ENCODE measurements at regions not wholly inside any gene's neighbourhood (a gene's known extent, or its start where the extent isn't known, plus 50 kb on each side); places are given as distances from the start of the nearest gene placed in this dataset.

- no peak for DNase-seq
These were observed 87.2 kb upstream of the TOX3 start for GRCh38 chr16:52634104-52634503.

- no peak for DNase-seq
These were observed 86.3 kb upstream of the TOX3 start for GRCh38 chr16:52633230-52633629.

GRCh38 chr16:52631711-52632110 lies 84.8 kb upstream of the TOX3 start:
- DNase-seq = no peak

DNA sequence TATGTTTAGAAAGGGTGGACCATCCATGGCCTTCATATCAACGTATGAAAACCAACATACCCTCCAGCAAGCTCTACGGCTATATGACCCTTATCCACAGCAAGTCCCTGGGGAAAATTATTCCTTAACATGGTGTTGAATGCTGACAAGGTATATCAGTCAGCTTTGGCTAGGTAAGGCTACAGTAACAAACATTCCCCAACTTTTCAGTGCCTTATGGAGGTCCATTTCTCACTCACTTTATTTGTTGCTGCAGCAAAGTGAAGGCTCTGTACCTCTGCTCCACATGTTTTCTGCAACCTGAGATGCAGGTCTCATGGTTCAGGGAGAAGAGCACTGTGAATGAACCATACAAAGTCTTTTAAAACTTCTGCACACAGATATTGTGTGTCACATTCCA lies 83.8 kb upstream of the TOX3 start:
- DNase-seq = no peak

- no peak for DNase-seq
These were observed 82.4 kb upstream of the TOX3 start for GRCh38 chr16:52629296-52629695.

DNA sequence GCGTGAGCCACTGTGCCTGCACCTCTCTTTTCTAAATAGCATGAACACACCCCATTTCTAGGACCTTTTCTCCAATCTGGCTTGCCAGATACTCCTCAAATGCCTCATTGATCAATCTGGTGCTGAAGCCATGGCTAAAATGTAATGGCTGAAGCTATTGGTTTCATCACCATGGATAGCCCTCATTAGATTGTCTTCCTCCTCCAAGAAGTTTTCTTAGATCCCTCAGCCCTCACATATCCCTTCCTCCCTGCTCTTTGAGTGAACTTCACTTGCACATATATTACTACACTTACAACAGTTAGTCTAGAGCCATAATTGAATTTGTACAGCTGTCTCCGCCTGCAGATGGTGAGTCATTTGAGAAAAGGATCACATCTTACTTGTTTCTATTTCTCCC lies 77.9 kb upstream of the TOX3 start:
- DNase-seq = no peak

DNA sequence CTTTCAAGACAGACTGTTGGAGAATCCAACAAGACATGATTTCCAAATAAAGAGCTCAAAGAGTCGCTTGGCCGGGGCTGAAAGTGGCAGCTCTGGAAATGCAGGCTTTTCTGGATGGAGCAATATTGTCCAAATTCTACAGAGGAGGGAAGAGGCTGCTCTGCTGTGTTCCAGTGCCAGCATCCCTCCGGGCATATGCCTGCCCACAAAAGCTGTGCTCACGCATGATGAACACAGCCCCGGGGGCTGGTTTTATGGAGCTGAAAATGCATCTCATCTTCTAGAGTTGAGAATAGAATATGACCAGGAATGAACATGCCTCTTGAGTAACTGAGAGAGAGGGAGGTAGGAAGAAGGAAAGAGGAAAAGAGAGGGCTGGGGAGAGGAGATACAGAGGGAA lies 74.7 kb upstream of the TOX3 start:
- no peak for DNase-seq

GRCh38 chr16:52618753-52619497 lies 72.0 kb upstream of the TOX3 start:
- no peak for DNase-seq

GRCh38 chr16:52617591-52617990 lies 70.6 kb upstream of the TOX3 start:
- DNase-seq = no peak

DNA sequence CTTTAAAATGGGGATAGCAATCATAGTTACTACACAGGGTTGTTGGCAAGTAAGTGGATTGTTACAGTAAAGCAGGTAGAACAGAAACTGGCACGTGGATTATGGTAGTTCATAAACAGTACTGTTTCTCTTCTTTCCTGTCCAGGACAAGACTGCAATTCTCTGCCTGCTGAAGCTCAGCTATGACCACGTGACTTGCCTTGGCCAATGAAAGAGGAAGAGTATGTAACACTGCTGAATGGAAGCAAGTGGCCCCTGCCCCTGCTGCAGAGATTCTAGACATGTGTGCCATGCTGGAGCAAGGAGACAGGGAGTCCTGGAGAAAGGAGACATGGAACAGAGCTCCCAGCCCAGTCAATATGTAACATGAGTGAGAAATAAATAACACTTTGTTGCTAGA lies 66.6 kb upstream of the TOX3 start:
- no peak for DNase-seq

- DNase-seq = no peak
These were observed 65.1 kb upstream of the TOX3 start for GRCh38 chr16:52611817-52612673.

- DNase-seq = no peak
These were observed 56.1 kb upstream of the TOX3 start for GRCh38 chr16:52603015-52603414.

- no peak for DNase-seq
These were observed 51.0 kb upstream of the TOX3 start for GRCh38 chr16:52597772-52598483.

- no peak for DNase-seq
These were observed 50.3 kb upstream of the TOX3 start for GRCh38 chr16:52597073-52597771.

All from activated CD4-positive, alpha-beta T cell treated with anti-CD3 and anti-CD28 coated beads for 48 hours (primary cell).